HG02588 (cell line): ENCODE measurements at regions not wholly inside any gene's neighbourhood (a gene's known extent, or its start where the extent isn't known, plus 50 kb on each side); places are given as distances from the start of the nearest gene placed in this dataset.

Source experiments
- ATAC-seq: cut with Tn5 transposase; IDR thresholded peaks from one replicate; pipeline ENCODE4 v1.9.1; 2021; ENCODE audit warnings: mild to moderate bottlenecking, moderate library complexity; ENCODE audit not compliant: unreplicated experiment

GRCh38 chrX:78496483-78496882, 162.6 kb downstream of the RTL3 start:
- no peak for ATAC-seq

- ATAC-seq: no peak
Observed at GRCh38 chrX:78493180-78493579, 165.8 kb upstream of the CYSLTR1 start.

GRCh38 chrX:78476701-78477100, 149.3 kb upstream of the CYSLTR1 start:
- no peak for ATAC-seq

GRCh38 chrX:78456909-78457308, 129.5 kb upstream of the CYSLTR1 start:
- ATAC-seq: no peak

GRCh38 chrX:78455901-78456300, 128.5 kb upstream of the CYSLTR1 start:
- ATAC-seq: no peak

- no peak for ATAC-seq
Observed at GRCh38 chrX:78452356-78452755, 124.9 kb upstream of the CYSLTR1 start.

GRCh38 chrX:78437621-78438020, 110.2 kb upstream of the CYSLTR1 start:
- no peak for ATAC-seq

- ATAC-seq: no peak
Observed at GRCh38 chrX:78429172-78429571, 101.8 kb upstream of the CYSLTR1 start.

GRCh38 chrX:78388663-78389062, 61.3 kb upstream of the CYSLTR1 start:
- ATAC-seq: no peak

GRCh38 chrX:78387364-78387763, 60.0 kb upstream of the CYSLTR1 start:
- ATAC-seq: no peak

GRCh38 chrX:78384486-78384885, 57.1 kb upstream of the CYSLTR1 start:
- ATAC-seq: no peak

- ATAC-seq: no peak
Observed at GRCh38 chrX:78383594-78383993, 56.2 kb upstream of the CYSLTR1 start.

GRCh38 chrX:78378476-78379115, 51.2 kb upstream of the CYSLTR1 start:
- ATAC-seq: no peak
